Panc1 (cell line): ENCODE measurements at regions not wholly inside any gene's neighbourhood (a gene's known extent, or its start where the extent isn't known, plus 50 kb on each side); places are given as distances from the start of the nearest gene placed in this dataset.
"Not testable (repeated sequence)": the region's sequence is repeated elsewhere in the genome, so short reads cannot be mapped to it uniquely, and the experiment has no call there.

Source experiments
- ATAC-seq: fragments of 200-7000 bp; cut with Tn5 transposase; 2 replicates; pipeline ENCODE4 v1.9.1; 2020; ENCODE audit warnings: mild to moderate bottlenecking, moderate library complexity
- BruUV-seq: library from RNA; stranded (reverse); fragments of 400-500 nt; replicated peaks from 2 replicates; lab custom pipeline; 2021; lab: Mats Ljungman, UMichigan
- CTCF ChIA-PET: fragments of 300-600 bp; sonication (Branson Sonifier 250); formaldehyde crosslinking; loops from one replicate; lab custom pipeline; 2022; ENCODE audit warnings: antibody characterized with exemption; lab: Charles Lee
- POLR2A ChIA-PET: fragments of 300-600 bp; sonication (Branson Sonifier 250); formaldehyde crosslinking; loops from one replicate; lab custom pipeline; 2022; ENCODE audit warnings: antibody characterized with exemption; lab: Charles Lee
- DNase-seq: peaks from one replicate; pipeline ENCODE4 v3.0.0-alpha.2; 2010; ENCODE audit warnings: low read depth, low spot score
- H3K27ac ChIP-seq: 2 replicates; pipeline ENCODE4 v1.5.1; 2011; ENCODE audit warnings: mild to moderate bottlenecking, low read length, inconsistent platforms
- H3K27me3 ChIP-seq: fragments of 200-500 bp; sonication (Bioruptor generic); 2 replicates; pipeline ENCODE4 v1.6.0; 2014; ENCODE audit warnings: low read length, inconsistent platforms; ENCODE audit not compliant: control insufficient read depth, insufficient read depth
- H3K36me3 ChIP-seq: fragments of 200-500 bp; sonication (Bioruptor generic); 2 replicates; pipeline ENCODE4 v1.5.1; 2014; ENCODE audit warnings: inconsistent platforms, mild to moderate bottlenecking, low read length, moderate library complexity; ENCODE audit not compliant: control insufficient read depth, insufficient read depth
- H3K4me1 ChIP-seq: 2 replicates; pipeline ENCODE4 v1.5.1; 2011; ENCODE audit warnings: inconsistent platforms, mild to moderate bottlenecking, low read length, moderate library complexity; ENCODE audit not compliant: control insufficient read depth, insufficient read depth
- H3K4me3 ChIP-seq, 2 experiments: 2 replicates each; pipeline ENCODE4 v1.5.1; 2011 to 2012; ENCODE audit warnings: low read depth in 2 of 2, low read length in 2 of 2, mild to moderate bottlenecking in 2 of 2, inconsistent platforms in 1 of 2, moderate library complexity in 1 of 2
- H3K9me3 ChIP-seq: fragments of 200-500 bp; sonication (Bioruptor generic); 2 replicates; pipeline ENCODE4 v1.5.1; 2014; ENCODE audit warnings: low read depth, mild to moderate bottlenecking, inconsistent platforms, low read length, moderate library complexity; ENCODE audit not compliant: control insufficient read depth, insufficient read depth
- POLR2AphosphoS5 ChIP-seq: IDR thresholded peaks from 2 replicates; pipeline ENCODE4 v1.6.1; 2012; ENCODE audit warnings: mild to moderate bottlenecking, low read depth, low read length, moderate library complexity
- SIN3A ChIP-seq: IDR thresholded peaks from 2 replicates; pipeline ENCODE4 v1.6.1; 2012; ENCODE audit warnings: low read depth, mild to moderate bottlenecking, low read length, moderate library complexity, borderline replicate concordance; ENCODE audit not compliant: insufficient read depth
- TCF7L2 ChIP-seq: IDR thresholded peaks from 2 replicates; pipeline ENCODE4 v1.6.1; 2011; ENCODE audit warnings: mild to moderate bottlenecking, low read depth, low read length, inconsistent platforms
- in situ Hi-C: cut with HindIII; loops from 2 replicates; pipeline ENCODE4 v1.10.0; 2016; ENCODE audit warnings: low sequenced_read_pairs, low pct_unique_long_range_greater_than_20kb
- intact Hi-C: fragments of 100-400 bp; cut with micrococcal nuclease; formaldehyde crosslinking; loops from one replicate; pipeline ENCODE4 v1.10.0; 2022; ENCODE audit not compliant: unreplicated experiment
- TF ChIP-seq, protein P1 (sequence below): fragments of 450-650 bp; IDR thresholded peaks from 2 replicates; pipeline ENCODE4 v1.5.1; 2017; ENCODE audit warnings: mild to moderate bottlenecking
- TF ChIP-seq, protein P2 (sequence below), 2 experiments: IDR thresholded peaks; 2 replicates each; pipeline ENCODE4 v1.6.1; 2011 to 2012; ENCODE audit warnings: low read depth in 2 of 2, control low read depth in 1 of 2, low read length in 1 of 2, mild to moderate bottlenecking in 1 of 2, moderate library complexity in 1 of 2; ENCODE audit not compliant: insufficient read depth in 1 of 2

DNA sequence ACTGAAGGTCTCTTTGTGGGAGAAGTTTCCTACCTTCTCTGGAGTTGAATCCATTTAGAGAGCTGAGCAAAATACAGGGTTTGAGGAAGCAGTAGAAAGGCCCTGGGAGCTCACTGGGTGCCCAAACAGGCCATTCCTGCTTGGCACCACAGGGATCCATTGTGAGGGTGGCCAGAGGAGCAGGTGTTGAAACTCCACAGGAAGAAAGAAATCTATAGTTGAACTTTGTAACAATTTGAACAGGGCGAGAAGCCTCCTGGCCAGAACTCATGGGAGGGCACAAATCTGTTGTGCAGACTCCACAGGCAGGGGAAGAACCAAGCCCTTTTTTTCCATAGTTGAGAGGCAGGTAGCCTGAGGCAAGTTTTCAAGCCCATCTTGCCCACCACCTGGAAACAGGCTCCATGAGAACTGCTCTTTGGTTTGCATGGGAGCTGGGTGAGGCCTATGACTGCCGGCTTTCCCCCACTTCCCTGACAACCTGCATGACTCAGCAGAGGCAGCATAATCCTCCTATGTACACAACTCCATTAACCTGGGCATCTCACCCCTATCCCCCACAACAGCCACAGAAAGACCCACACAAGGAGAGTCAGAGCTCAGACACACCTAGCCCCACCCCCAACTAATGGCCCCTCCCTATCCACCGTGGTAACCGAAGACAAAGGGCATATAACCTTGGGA, 1053.0 kb downstream of the TSN start:
- TF ChIP-seq SIN3A (no peak), TCF7L2 (no peak), POLR2AphosphoS5 (no peak)
- TF ChIP-seq, protein P1, sequence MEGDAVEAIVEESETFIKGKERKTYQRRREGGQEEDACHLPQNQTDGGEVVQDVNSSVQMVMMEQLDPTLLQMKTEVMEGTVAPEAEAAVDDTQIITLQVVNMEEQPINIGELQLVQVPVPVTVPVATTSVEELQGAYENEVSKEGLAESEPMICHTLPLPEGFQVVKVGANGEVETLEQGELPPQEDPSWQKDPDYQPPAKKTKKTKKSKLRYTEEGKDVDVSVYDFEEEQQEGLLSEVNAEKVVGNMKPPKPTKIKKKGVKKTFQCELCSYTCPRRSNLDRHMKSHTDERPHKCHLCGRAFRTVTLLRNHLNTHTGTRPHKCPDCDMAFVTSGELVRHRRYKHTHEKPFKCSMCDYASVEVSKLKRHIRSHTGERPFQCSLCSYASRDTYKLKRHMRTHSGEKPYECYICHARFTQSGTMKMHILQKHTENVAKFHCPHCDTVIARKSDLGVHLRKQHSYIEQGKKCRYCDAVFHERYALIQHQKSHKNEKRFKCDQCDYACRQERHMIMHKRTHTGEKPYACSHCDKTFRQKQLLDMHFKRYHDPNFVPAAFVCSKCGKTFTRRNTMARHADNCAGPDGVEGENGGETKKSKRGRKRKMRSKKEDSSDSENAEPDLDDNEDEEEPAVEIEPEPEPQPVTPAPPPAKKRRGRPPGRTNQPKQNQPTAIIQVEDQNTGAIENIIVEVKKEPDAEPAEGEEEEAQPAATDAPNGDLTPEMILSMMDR: no peak
- TF ChIP-seq, protein P2, sequence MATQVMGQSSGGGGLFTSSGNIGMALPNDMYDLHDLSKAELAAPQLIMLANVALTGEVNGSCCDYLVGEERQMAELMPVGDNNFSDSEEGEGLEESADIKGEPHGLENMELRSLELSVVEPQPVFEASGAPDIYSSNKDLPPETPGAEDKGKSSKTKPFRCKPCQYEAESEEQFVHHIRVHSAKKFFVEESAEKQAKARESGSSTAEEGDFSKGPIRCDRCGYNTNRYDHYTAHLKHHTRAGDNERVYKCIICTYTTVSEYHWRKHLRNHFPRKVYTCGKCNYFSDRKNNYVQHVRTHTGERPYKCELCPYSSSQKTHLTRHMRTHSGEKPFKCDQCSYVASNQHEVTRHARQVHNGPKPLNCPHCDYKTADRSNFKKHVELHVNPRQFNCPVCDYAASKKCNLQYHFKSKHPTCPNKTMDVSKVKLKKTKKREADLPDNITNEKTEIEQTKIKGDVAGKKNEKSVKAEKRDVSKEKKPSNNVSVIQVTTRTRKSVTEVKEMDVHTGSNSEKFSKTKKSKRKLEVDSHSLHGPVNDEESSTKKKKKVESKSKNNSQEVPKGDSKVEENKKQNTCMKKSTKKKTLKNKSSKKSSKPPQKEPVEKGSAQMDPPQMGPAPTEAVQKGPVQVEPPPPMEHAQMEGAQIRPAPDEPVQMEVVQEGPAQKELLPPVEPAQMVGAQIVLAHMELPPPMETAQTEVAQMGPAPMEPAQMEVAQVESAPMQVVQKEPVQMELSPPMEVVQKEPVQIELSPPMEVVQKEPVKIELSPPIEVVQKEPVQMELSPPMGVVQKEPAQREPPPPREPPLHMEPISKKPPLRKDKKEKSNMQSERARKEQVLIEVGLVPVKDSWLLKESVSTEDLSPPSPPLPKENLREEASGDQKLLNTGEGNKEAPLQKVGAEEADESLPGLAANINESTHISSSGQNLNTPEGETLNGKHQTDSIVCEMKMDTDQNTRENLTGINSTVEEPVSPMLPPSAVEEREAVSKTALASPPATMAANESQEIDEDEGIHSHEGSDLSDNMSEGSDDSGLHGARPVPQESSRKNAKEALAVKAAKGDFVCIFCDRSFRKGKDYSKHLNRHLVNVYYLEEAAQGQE (IDR thresholded peaks at IDR 0.05; ENCODE audit: insufficient read depth in 1 of 2, low read depth in 2 of 2, low read length in 1 of 2): no peak
- Histone ChIP-seq H3K4me3 (no peak overlapping the region), H3K27me3 (no peaks in the 10 kb centered on the region), H3K4me1 (no peaks in the 10 kb centered on the region), H3K9me3 (no peaks in the 10 kb centered on the region), H3K27ac (no peak overlapping the region), H3K36me3 (no peaks in the 10 kb centered on the region)
- DNase-seq: no peak
- intact Hi-C loops: no loop called here
- ChIA-PET POLR2A (no interaction called here), CTCF (no interaction called here)
- no peak for ATAC-seq
- BruUV-seq: no TSS peak
- in situ Hi-C loops: no loop called here

DNA sequence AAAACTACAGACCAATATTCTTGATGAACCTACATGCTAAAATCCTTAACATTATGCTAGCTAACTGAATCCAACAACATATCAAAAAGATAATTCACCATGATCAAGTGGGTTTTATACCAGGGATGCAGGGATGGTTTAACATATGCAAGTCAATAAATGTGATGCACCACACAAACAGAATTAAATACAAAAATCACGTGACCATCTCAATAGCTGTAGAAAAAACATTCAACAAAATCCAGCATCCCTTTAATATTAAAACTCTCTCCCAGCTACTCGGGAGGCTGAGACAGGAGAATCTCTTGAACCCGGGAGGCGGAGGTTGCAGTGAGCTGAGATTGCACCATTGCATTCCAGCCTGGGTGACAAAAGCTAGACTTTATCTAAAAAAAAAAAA, 1056.8 kb downstream of the TSN start:
- in situ Hi-C loops, intact Hi-C loops, H3K27me3 ChIP-seq, ATAC-seq, BruUV-seq, H3K4me1 ChIP-seq, POLR2A ChIA-PET, DNase-seq, CTCF ChIA-PET, H3K4me3 ChIP-seq, H3K9me3 ChIP-seq, H3K27ac ChIP-seq, H3K36me3 ChIP-seq: not testable (repeated sequence)

DNA sequence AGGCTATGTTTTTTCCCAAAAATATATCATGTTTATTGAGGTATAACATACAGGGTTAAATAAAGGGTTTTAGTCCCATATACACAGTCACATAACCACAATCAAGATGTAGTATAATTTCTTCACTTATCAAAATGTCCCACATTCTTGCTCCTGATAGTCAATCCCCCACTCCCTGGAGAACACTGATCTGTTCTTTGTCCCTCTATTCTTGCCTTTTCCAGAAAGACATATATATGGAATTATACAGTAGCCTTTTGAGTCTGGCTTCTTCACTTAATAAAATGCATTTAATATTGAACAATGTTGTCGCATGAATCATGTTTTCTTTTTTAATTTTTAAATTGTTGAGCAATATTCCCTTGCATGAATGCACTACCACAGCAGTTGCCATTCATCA, 1059.7 kb downstream of the TSN start:
- ChIA-PET CTCF (no interaction called here), POLR2A (no interaction called here)
- Histone ChIP-seq H3K36me3 (no peaks in the 10 kb centered on the region), H3K27me3 (no peaks in the 10 kb centered on the region), H3K9me3 (no peaks in the 10 kb centered on the region), H3K4me1 (no peaks in the 10 kb centered on the region), H3K27ac (no peak overlapping the region), H3K4me3 (no peak overlapping the region)
- DNase-seq: no peak
- in situ Hi-C loops: no loop called here
- BruUV-seq: no TSS peak
- intact Hi-C loops: no loop called here
- ATAC-seq: no peak
- no peak for TF ChIP-seq POLR2AphosphoS5
- TF ChIP-seq, protein P2 (IDR thresholded peaks at IDR 0.05; ENCODE audit: insufficient read depth in 1 of 2, low read depth in 2 of 2, low read length in 1 of 2): no peak
- TF ChIP-seq SIN3A: no peak
- TF ChIP-seq, protein P1: no peak
- TF ChIP-seq TCF7L2: no peak
